IMR-90 (cell line): ENCODE measurements at regions not wholly inside any gene's neighbourhood (a gene's known extent, or its start where the extent isn't known, plus 50 kb on each side); places are given as distances from the start of the nearest gene placed in this dataset.
"Not testable (repeated sequence)": the region's sequence is repeated elsewhere in the genome, so short reads cannot be mapped to it uniquely, and the experiment has no call there.

ENCODE experiments used
- ATAC-seq: fragments of 200-7000 bp; cut with Tn5 transposase; 2 replicates; pipeline ENCODE4 v1.9.1; 2020; ENCODE audit warnings: low read depth, mild to moderate bottlenecking, moderate library complexity
- BruUV-seq: library from RNA; stranded (reverse); fragments of 400-500 nt; replicated peaks from 2 replicates; lab custom pipeline; 2021; lab: Mats Ljungman, UMichigan
- CTCF ChIA-PET: fragments of 300-600 bp; formaldehyde crosslinking; extraction: SDS; loops from one replicate; lab custom pipeline; 2021; ENCODE audit warnings: antibody characterized with exemption; lab: Yijun Ruan, JAX
- POLR2A ChIA-PET: fragments of 300-600 bp; sonication (Branson Sonifier 250); formaldehyde crosslinking; loops from one replicate; lab custom pipeline; 2022; ENCODE audit warnings: antibody characterized with exemption; ENCODE audit not compliant: unreplicated experiment; lab: Charles Lee
- DNase-seq: peaks from one replicate; pipeline ENCODE4 v3.0.0; 2013
- H2AFZ ChIP-seq: replicated peaks from 2 replicates; pipeline ENCODE3; 2013; ENCODE audit warnings: low read length, mild to moderate bottlenecking; ENCODE audit not compliant: poor library complexity
- H2AK5ac ChIP-seq: 2 replicates; pipeline ENCODE4 v1.6.1; 2013; ENCODE audit warnings: low read depth, low read length, inconsistent platforms
- H2AK9ac ChIP-seq: replicated peaks from 2 replicates; pipeline ENCODE3; 2013; ENCODE audit warnings: mild to moderate bottlenecking, low read depth, low read length, moderate library complexity; ENCODE audit not compliant: poor library complexity
- H2BK120ac ChIP-seq: 2 replicates; pipeline ENCODE4 v1.6.1; 2013; ENCODE audit warnings: low read depth, low read length, inconsistent platforms
- H2BK15ac ChIP-seq: 3 replicates; pipeline ENCODE4 v1.6.1; 2013; ENCODE audit warnings: low read depth, low read length, inconsistent platforms
- H2BK20ac ChIP-seq: 2 replicates; pipeline ENCODE4 v1.6.1; 2013; ENCODE audit warnings: low read depth, mild to moderate bottlenecking, inconsistent platforms, low read length, moderate library complexity
- H2BK5ac ChIP-seq: 2 replicates; pipeline ENCODE4 v1.6.1; 2013; ENCODE audit warnings: mild to moderate bottlenecking, low read depth, low read length, inconsistent platforms; ENCODE audit not compliant: poor library complexity, severe bottlenecking
- H3K14ac ChIP-seq: replicated peaks from 2 replicates; pipeline ENCODE4 v1.6.1; 2013; ENCODE audit warnings: low read depth, low read length, inconsistent platforms
- H3K18ac ChIP-seq: 2 replicates; pipeline ENCODE4 v1.6.1; 2013; ENCODE audit warnings: low read depth, low read length, control low read depth
- H3K23ac ChIP-seq: 2 replicates; pipeline ENCODE4 v1.6.1; 2013; ENCODE audit warnings: low read depth, low read length, inconsistent platforms
- H3K27ac ChIP-seq: 2 replicates; pipeline ENCODE4 v1.5.1; 2013; ENCODE audit warnings: mild to moderate bottlenecking, control low read depth, low read length; ENCODE audit not compliant: insufficient read depth
- H3K27me3 ChIP-seq: 2 replicates; pipeline ENCODE4 v1.6.1; 2013; ENCODE audit warnings: low read length; ENCODE audit not compliant: control insufficient read depth, insufficient read depth
- H3K36me3 ChIP-seq: 2 replicates; pipeline ENCODE4 v1.6.1; 2013; ENCODE audit warnings: low read length, mixed read lengths; ENCODE audit not compliant: control insufficient read depth, insufficient read depth
- H3K4ac ChIP-seq: 2 replicates; pipeline ENCODE4 v1.6.1; 2013; ENCODE audit warnings: low read depth, low read length, inconsistent platforms
- H3K4me1 ChIP-seq: 2 replicates; pipeline ENCODE4 v1.6.1; 2013; ENCODE audit warnings: low read length, mixed read lengths; ENCODE audit not compliant: control insufficient read depth, insufficient read depth
- H3K4me2 ChIP-seq: 2 replicates; pipeline ENCODE4 v1.6.1; 2013; ENCODE audit warnings: low read depth, mild to moderate bottlenecking, control low read depth, low read length, moderate library complexity
- H3K4me3 ChIP-seq: 2 replicates; pipeline ENCODE4 v1.5.1; 2013; ENCODE audit warnings: low read depth, mild to moderate bottlenecking, control low read depth, low read length, moderate library complexity; ENCODE audit not compliant: insufficient read depth
- H3K56ac ChIP-seq: 2 replicates; pipeline ENCODE4 v1.6.1; 2013; ENCODE audit warnings: low read length, inconsistent platforms; ENCODE audit not compliant: insufficient read depth; ENCODE audit errors: extremely low read depth
- H3K79me1 ChIP-seq, 2 experiments: 2 replicates each; pipeline ENCODE4 v1.6.1; 2013; ENCODE audit warnings: low read length in 2 of 2, inconsistent platforms in 1 of 2, low read depth in 1 of 2
- H3K9ac ChIP-seq: 2 replicates; pipeline ENCODE4 v1.6.1; 2013; ENCODE audit warnings: low read depth, low read length, control low read depth
- H3K9me1 ChIP-seq: 2 replicates; pipeline ENCODE4 v1.6.1; 2013; ENCODE audit warnings: low read length, inconsistent platforms; ENCODE audit not compliant: insufficient read depth
- H3K9me3 ChIP-seq: 2 replicates; pipeline ENCODE4 v1.6.1; 2013; ENCODE audit warnings: low read length; ENCODE audit not compliant: control insufficient read depth, insufficient read depth
- H4K20me1 ChIP-seq: 2 replicates; pipeline ENCODE4 v1.6.1; 2013; ENCODE audit warnings: low read length, inconsistent platforms; ENCODE audit not compliant: insufficient read depth
- H4K5ac ChIP-seq: 2 replicates; pipeline ENCODE4 v1.6.1; 2013; ENCODE audit warnings: mild to moderate bottlenecking, low read depth, low read length, control low read depth
- H4K8ac ChIP-seq, 2 experiments: 2 replicates each; pipeline ENCODE4 v1.6.1; 2013; ENCODE audit warnings: low read depth in 2 of 2, low read length in 2 of 2, control low read depth in 1 of 2, inconsistent platforms in 1 of 2
- H4K91ac ChIP-seq: 2 replicates; pipeline ENCODE4 v1.6.1; 2013; ENCODE audit warnings: low read depth, low read length, inconsistent platforms; ENCODE audit not compliant: insufficient read depth
- MAFK ChIP-seq: IDR thresholded peaks from 2 replicates; pipeline ENCODE4 v1.6.1; 2012; ENCODE audit warnings: low read depth, low read length, improper control_type of control experiment
- SMC3 ChIP-seq: fragments of 150-350 bp; IDR thresholded peaks from 2 replicates; pipeline ENCODE4 v1.6.1; 2016; ENCODE audit warnings: low read depth, mild to moderate bottlenecking, antibody characterized with exemption, low read length, moderate library complexity
- WGBS, 2 experiments: methylation state at CpG; one replicate each; pipeline versions ENCODE4 v1.1.5 to v1.1.7; 2013; ENCODE audit warnings: missing lambda C conversion rate in 2 of 2; ENCODE audit not compliant: insufficient read length in 1 of 2; ENCODE audit errors: extremely low coverage in 2 of 2; 5-methylcytosine and 5-hydroxymethylcytosine counted together
- dilution Hi-C: fragments of 300-500 bp; cut with HindIII; formaldehyde crosslinking; loops from one replicate; pipeline ENCODE4 v1.14.3; 2018; ENCODE audit warnings: low sequenced_read_pairs; ENCODE audit not compliant: unreplicated experiment
- in situ Hi-C: fragments of 300-500 bp; cut with MboI; formaldehyde crosslinking; loops from 3 replicates; pipeline ENCODE4 v1.14.3; 2019; ENCODE audit warnings: low sequenced_read_pairs, inconsistent platforms, mixed read lengths
- intact Hi-C: fragments of 100-400 bp; cut with micrococcal nuclease; formaldehyde crosslinking; loops from 2 replicates; pipeline ENCODE4 v1.10.0; 2022

DNA sequence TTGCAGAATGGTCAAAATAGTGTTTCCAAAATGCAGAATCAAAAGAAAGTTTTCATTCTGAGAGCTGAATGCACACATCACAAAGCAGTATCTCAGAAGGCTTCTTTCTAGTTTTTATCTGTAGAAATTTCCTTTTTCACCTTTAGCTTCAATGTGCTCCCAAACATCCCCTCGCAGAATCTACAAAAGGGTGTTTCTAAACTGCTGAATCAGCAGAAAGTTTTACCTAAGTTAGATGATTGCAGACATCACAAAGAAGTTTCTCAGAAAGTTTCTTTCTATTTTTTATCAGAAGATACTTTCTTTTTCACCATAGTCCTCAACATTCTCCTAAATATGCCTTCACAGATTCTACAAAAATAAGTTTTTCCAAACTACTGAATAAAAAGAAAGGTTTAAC, 239.8 kb downstream of the OR4A5 start:
- H2BK20ac ChIP-seq = no peak overlapping the region
- H3K9me1 ChIP-seq = no peaks in the 10 kb centered on the region
- intact Hi-C loops = no loop called here
- H3K4me3 ChIP-seq = no peak overlapping the region
- no peak overlapping the region for H3K4ac ChIP-seq
- ATAC-seq (no peak), DNase-seq (no peak)
- TF ChIP-seq SMC3 = no peak
- peak; percentile 98 for TF ChIP-seq MAFK
- no peaks in the 10 kb centered on the region for H3K4me1 ChIP-seq
- no peaks in the 10 kb centered on the region for H3K27me3 ChIP-seq
- no peak overlapping the region for H2AK5ac ChIP-seq
- H2BK120ac ChIP-seq = no peak overlapping the region
- ChIA-PET CTCF (no interaction called here), POLR2A (no interaction called here)
- dilution Hi-C loops = no loop called here
- H3K23ac ChIP-seq = no peak overlapping the region
- no peak overlapping the region for H3K9ac ChIP-seq
- H4K20me1 ChIP-seq = no peaks in the 10 kb centered on the region
- no peak overlapping the region for H2BK15ac ChIP-seq
- H3K56ac ChIP-seq = no peak overlapping the region
- no peaks in the 10 kb centered on the region for H3K36me3 ChIP-seq
- peaks cover 2% of the 10 kb centered on the region for H3K9me3 ChIP-seq
- H3K79me1 ChIP-seq = no peaks in the 10 kb centered on the region
- H2AK9ac ChIP-seq = no peak overlapping the region
- in situ Hi-C loops = no loop called here
- WGBS, 2 experiments = no CpG with 5 or more reads among the region's 1 CpG
- H3K14ac ChIP-seq = no peak overlapping the region
- no peak overlapping the region for H2BK5ac ChIP-seq
- H2AFZ ChIP-seq = no peak overlapping the region
- no peak overlapping the region for H3K27ac ChIP-seq
- H4K5ac ChIP-seq = no peak overlapping the region
- H4K8ac ChIP-seq = no peak overlapping the region
- no peak overlapping the region for H3K4me2 ChIP-seq
- no peak overlapping the region for H3K18ac ChIP-seq
- no peak overlapping the region for H4K91ac ChIP-seq
- no TSS peak for BruUV-seq

GRCh38 chr11:54947175-54947574, 240.5 kb downstream of the OR4A5 start:
- H3K27me3 ChIP-seq, H2AK5ac ChIP-seq, H3K4me2 ChIP-seq, POLR2A ChIA-PET, H2BK15ac ChIP-seq, H2BK120ac ChIP-seq, H3K18ac ChIP-seq, in situ Hi-C loops, BruUV-seq, H3K4ac ChIP-seq, H2AFZ ChIP-seq, H3K23ac ChIP-seq, H4K8ac ChIP-seq, H3K9me3 ChIP-seq, DNase-seq, H3K27ac ChIP-seq, dilution Hi-C loops, H3K79me1 ChIP-seq, H2AK9ac ChIP-seq, H3K14ac ChIP-seq, H3K36me3 ChIP-seq, H4K91ac ChIP-seq, H3K4me1 ChIP-seq, H4K5ac ChIP-seq, H2BK20ac ChIP-seq, ATAC-seq, H3K9me1 ChIP-seq, H3K9ac ChIP-seq, H3K56ac ChIP-seq, intact Hi-C loops, CTCF ChIA-PET, H3K4me3 ChIP-seq, H4K20me1 ChIP-seq, H2BK5ac ChIP-seq: not testable (repeated sequence)
- WGBS, 2 experiments = 60% methylated on average over 1 of the region's 13 CpGs; no CpG with 5 or more reads in 1 of the 2 experiments
